GM19395 (cell line): ENCODE measurements at regions not wholly inside any gene's neighbourhood (a gene's known extent, or its start where the extent isn't known, plus 50 kb on each side); places are given as distances from the start of the nearest gene placed in this dataset.

ENCODE experiments used
- ATAC-seq: cut with Tn5 transposase; IDR thresholded peaks from one replicate; pipeline ENCODE4 v1.9.1; 2021; ENCODE audit warnings: mild to moderate bottlenecking, moderate library complexity; ENCODE audit not compliant: unreplicated experiment

- ATAC-seq = no peak
Measured at GRCh38 chr2:191514613-191515012, 163.3 kb upstream of the NABP1 start.

GRCh38 chr2:191515551-191515950 is 162.4 kb upstream of the NABP1 start:
- no peak for ATAC-seq

GRCh38 chr2:191516260-191516659 is 161.7 kb upstream of the NABP1 start:
- ATAC-seq = no peak

GRCh38 chr2:191521608-191522208 is 156.2 kb upstream of the NABP1 start:
- ATAC-seq = no peak

- ATAC-seq = no peak
Measured at GRCh38 chr2:191522478-191523120, 155.3 kb upstream of the NABP1 start.

- no peak for ATAC-seq
Measured at GRCh38 chr2:191526091-191526490, 151.8 kb upstream of the NABP1 start.

GRCh38 chr2:191526536-191526935 is 151.4 kb upstream of the NABP1 start:
- ATAC-seq = no peak

GRCh38 chr2:191526953-191527556 is 150.9 kb upstream of the NABP1 start:
- ATAC-seq = no peak

GRCh38 chr2:191530618-191531017 is 147.3 kb upstream of the NABP1 start:
- no peak for ATAC-seq

GRCh38 chr2:191533693-191534180 is 144.2 kb upstream of the NABP1 start:
- no peak for ATAC-seq

- no peak for ATAC-seq
Measured at GRCh38 chr2:191537921-191538320, 140.0 kb upstream of the NABP1 start.

- ATAC-seq = no peak
Measured at GRCh38 chr2:191538334-191538903, 139.5 kb upstream of the NABP1 start.

GRCh38 chr2:191539068-191539467 is 138.9 kb upstream of the NABP1 start:
- ATAC-seq = no peak

GRCh38 chr2:191540681-191541080 is 137.3 kb upstream of the NABP1 start:
- no peak for ATAC-seq

- ATAC-seq = no peak
Measured at GRCh38 chr2:191543708-191544107, 134.2 kb upstream of the NABP1 start.

- ATAC-seq = no peak
Measured at GRCh38 chr2:191544461-191545062, 133.4 kb upstream of the NABP1 start.

- ATAC-seq = no peak
Measured at GRCh38 chr2:191545361-191545760, 132.6 kb upstream of the NABP1 start.

GRCh38 chr2:191552066-191552465 is 125.9 kb upstream of the NABP1 start:
- ATAC-seq = no peak

- ATAC-seq = no peak
Measured at GRCh38 chr2:191554240-191554639, 123.7 kb upstream of the NABP1 start.

GRCh38 chr2:191555092-191555742 is 122.7 kb upstream of the NABP1 start:
- ATAC-seq = peak; percentile 97

GRCh38 chr2:191556463-191556862 is 121.5 kb upstream of the NABP1 start:
- no peak for ATAC-seq
